HG02759 (cell line): ENCODE measurements at regions not wholly inside any gene's neighbourhood (a gene's known extent, or its start where the extent isn't known, plus 50 kb on each side); places are given as distances from the start of the nearest gene placed in this dataset.
A peak's percentile ranks its signal among the peaks of the same experiment; 100 is the strongest.
"Not testable (repeated sequence)": the region's sequence is repeated elsewhere in the genome, so short reads cannot be mapped to it uniquely, and the experiment has no call there.

Source experiments
- ATAC-seq: cut with Tn5 transposase; IDR thresholded peaks from one replicate; pipeline ENCODE4 v1.9.1; 2021; ENCODE audit warnings: mild to moderate bottlenecking, moderate library complexity; ENCODE audit not compliant: unreplicated experiment

DNA sequence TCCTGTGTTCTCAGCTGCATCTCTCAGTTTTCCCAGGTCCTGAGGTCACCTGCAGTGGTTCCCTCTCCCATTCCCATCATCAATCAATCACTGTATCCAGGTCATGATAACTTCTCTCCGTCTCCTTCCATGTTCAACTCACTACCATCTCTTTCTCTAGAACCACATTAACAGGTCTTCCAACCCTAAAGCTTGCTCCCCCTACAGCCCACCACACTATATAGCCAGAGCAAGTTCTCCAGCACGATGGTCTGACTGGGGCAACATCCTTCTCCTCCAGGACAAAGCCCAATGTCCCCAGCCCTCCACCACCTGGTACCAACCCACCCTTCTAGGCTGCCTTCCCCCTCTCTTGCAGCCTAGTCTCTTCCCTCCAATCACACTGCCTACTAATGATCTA is 241.6 kb downstream of the CDK5RAP2 start:
- ATAC-seq = no peak

GRCh38 chr9:120337131-120337530 is 242.8 kb downstream of the CDK5RAP2 start:
- ATAC-seq = no peak

- no peak for ATAC-seq
Observed at GRCh38 chr9:120336753-120337090, 243.2 kb downstream of the CDK5RAP2 start.

- ATAC-seq = no peak
Observed at GRCh38 chr9:120336021-120336752, 243.8 kb downstream of the CDK5RAP2 start.

GRCh38 chr9:120331913-120332312 is 248.1 kb downstream of the CDK5RAP2 start:
- ATAC-seq = no peak

DNA sequence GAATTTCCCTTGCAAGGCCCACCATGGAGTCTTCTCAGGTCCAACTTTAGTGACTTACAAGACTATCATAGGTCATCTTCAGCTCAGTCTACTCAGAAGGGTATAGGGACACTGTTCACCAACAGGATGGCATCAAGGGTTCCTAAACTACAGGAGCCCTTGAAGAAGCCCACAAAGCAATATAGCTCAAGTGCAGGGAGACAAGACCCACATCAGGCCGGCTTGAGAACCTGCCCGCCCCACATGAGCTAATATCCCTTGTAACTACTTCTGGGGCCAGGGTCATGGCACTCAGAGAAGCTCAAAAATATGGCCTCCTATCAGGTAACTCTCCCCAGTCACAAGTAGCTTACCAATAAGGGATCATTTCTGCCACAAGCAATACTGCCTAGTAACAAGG is 249.9 kb downstream of the CDK5RAP2 start:
- no peak for ATAC-seq

DNA sequence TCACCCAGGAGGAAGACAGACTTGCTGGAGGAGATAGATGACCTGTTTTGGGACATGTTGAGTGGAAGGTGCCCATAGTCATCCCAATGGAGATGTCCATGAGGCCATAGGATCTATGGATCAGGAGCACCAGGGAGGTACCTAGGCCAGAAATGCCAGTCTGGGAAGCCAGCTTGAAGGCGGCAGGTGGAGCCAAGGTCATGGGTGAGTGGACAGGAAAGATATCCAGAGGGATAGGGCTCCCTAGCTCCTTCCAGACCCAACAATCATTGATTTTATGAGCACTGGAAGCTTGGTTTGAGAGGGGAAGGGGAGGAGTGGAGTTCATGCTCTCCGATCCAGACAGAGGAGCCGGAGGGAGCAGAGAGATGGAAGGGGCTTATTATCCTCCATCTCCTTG is 252.6 kb downstream of the CDK5RAP2 start:
- no peak for ATAC-seq

DNA sequence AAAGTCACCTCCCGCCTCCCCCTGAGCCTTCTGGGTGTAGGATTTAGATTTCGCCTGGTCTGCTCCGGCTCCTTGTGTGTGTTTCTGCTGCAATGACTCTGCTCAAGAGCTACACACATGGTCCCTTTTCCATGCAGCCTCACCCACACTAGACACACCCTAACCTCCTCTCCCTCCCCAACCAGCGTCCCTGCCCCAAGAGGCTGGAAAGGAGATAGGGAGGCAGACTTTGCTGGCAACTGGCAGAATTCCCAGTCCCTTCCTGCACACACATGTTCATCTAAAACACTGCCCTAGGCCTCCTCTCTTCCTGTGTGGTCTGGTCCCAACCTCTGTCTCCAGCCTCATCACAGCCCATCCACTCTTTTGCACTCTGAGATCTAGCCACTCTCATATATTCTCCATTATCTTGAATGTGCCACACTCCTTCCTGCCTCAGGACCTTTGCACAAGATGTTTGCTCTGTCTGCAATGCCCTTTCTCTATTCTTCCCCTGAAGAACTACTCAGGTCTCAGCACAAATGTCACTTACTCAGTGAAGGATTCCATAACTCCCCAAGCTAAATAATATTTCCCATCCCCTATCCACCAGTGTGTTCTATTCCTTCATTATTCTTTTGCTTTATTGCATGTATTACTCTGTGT is 253.8 kb downstream of the CDK5RAP2 start:
- no peak for ATAC-seq

DNA sequence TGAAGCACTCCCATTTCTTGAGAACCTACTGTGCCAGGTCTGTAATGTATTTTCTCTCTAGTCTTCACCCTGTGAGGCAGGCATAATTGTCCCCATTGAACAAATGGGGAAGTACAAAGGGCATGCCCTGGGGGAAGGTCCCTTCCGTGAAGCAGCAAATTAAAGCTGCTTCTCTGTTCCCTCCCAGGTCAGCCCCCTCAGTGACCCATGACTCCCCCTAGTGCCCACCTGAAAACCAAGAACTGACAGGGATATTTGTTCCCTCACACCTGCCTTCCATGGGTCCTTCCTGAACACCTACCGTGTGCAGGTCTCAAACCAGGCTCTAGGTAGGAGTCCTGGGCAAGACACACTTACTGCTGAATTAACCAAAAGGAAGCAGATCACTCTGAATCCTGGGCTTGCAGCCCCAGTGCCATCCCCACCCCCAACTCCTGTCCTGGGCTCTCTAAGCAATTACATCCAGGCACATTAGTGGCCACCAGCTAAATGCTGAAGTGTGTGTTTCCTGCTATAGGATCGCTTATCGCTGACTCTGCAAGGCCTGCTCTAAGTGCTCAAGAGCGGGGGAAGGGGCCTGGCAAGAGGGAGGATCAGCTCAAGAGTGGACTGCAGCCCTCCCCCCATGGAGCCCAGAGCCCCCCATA is 254.8 kb downstream of the CDK5RAP2 start:
- ATAC-seq = peak; percentile 81

DNA sequence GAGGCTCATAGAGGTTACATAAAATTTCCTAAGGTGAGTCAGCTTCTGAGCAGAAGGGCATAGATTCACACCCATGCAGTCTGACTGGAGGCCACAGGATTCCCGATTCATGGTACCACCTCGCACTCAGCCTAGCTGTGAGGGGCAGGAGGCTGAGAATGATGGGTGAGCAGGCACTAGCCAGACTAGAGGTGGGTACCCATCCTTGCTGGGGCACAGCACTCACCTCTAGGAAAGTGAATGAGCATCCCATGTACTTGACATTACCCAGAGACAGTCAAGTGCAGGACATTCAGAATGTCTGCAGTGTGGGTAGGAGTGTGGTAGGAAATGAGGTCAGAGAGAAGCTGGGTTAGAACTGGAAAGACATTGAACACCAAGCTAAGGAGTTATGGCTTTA is 255.5 kb downstream of the CDK5RAP2 start:
- no peak for ATAC-seq

DNA sequence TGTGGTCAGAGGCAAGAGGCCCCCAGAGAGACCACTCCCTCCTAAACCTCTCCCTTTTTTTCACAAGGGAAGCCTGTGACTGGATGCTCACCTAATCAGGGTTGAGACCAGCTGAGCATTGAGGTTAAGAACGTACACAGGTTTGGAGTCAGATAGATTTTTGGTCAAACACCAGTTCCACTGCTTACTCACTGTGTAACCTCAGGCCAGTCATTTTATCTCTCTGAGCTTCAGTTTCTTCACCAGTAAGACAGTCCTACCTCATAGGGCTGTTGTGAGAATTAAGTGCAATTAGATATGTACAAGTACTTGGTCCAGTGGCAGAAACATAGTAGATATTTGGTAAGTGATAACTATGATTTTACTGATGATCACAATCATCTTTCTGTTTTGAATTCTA is 256.8 kb downstream of the CDK5RAP2 start:
- ATAC-seq = no peak

GRCh38 chr9:120319452-120319851 is 260.5 kb downstream of the CDK5RAP2 start:
- ATAC-seq = no peak

DNA sequence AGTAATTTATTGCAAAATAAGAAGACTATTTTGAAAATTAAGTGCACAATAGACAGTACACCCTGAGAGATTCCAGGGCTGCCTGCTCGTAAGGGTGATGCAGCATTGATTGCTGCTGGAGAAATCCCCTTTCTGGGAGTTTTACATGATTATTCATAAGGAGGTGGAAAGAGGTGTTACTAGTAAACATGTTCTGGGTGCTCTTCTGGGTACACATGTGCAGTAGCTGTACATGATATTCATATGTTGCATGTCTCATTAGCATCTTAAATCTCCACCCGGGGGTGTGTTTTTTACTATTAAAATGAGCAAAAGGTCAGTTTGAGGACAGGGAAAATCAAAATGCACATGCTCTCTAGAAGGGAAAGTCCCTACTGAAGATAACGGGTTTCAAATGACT is 264.8 kb downstream of the CDK5RAP2 start:
- no peak for ATAC-seq

DNA sequence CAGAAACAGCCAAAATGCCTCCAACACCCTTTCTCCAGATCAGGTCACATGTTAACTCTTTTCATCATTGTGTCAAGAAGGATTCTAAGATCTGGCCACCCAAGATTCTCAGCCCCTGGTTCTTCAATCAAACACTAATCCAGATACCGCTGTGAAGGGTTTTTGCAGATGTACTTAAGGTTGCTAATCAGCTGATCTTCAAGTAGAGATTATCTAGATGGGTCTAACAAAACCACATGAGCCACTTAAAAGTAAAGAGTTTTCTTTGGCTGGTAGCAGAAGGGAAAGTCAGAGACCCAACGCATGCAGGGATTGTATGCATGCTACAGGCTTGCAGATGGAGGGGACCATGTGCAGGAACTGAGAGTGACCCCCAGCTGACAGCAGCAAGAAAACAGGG is 267.9 kb downstream of the CDK5RAP2 start:
- no peak for ATAC-seq

GRCh38 chr9:120310035-120310434 is 269.9 kb downstream of the CDK5RAP2 start:
- no peak for ATAC-seq

- ATAC-seq = no peak
Observed at GRCh38 chr9:120308495-120308894, 271.5 kb downstream of the CDK5RAP2 start.

GRCh38 chr9:120307599-120307998 is 272.4 kb downstream of the CDK5RAP2 start:
- ATAC-seq = no peak

DNA sequence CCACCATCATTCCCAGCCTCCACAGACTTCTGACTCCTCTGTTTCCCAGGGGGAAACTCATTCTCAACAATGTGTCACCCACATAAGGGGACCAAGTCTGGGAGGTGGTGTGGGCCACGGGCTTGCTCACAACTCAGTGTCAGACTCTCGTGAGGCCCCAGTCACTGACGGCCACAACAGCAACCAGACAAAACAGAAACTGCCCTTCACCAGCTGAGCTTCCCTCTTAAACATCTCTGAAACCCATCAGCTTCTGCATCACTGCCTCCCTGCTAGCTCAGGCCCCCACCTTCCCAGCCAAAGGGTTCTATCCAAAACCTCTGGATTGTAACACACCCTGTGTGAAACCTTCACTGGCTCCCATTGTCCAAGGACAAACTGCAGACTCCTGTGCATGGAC is 273.4 kb downstream of the CDK5RAP2 start:
- no peak for ATAC-seq

DNA sequence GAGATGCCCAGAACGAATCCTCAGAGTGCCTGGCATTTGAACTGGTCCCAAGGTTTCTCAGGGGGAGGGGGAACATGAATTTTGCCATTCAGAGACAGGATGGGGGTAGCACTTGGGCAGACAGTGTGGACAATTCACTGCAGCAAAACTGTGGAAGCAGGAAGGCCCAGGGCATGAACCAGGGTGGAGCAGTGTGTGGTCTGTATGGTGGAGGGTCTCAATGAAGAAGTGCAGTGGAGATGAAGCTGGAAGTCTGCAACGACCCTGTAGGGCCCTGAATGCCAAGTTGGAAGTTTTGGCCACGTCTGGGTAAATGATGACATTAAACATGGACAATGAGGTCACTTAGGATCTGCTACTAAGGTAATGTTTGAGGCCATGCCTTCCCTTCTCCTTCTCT is 273.9 kb downstream of the CDK5RAP2 start:
- ATAC-seq = no peak

- not testable (repeated sequence) for ATAC-seq
Observed at GRCh38 chr9:120304896-120305295, 275.1 kb downstream of the CDK5RAP2 start.

- no peak for ATAC-seq
Observed at GRCh38 chr9:120303519-120303918, 276.4 kb downstream of the CDK5RAP2 start.

GRCh38 chr9:120299785-120300184 is 280.2 kb downstream of the CDK5RAP2 start:
- ATAC-seq = no peak
